DND-41 (cell line): ENCODE measurements at regions not wholly inside any gene's neighbourhood (a gene's known extent, or its start where the extent isn't known, plus 50 kb on each side); places are given as distances from the start of the nearest gene placed in this dataset.

ENCODE experiments used
- EZH2 ChIP-seq: IDR thresholded peaks from 3 replicates; pipeline ENCODE4 v1.6.1; 2012; ENCODE audit warnings: borderline replicate concordance, low read depth, mild to moderate bottlenecking, moderate library complexity, low read length, inconsistent platforms; ENCODE audit not compliant: severe bottlenecking
- TF ChIP-seq, protein P1 (sequence below): IDR thresholded peaks from 2 replicates; pipeline ENCODE4 v1.5.1; 2012; ENCODE audit warnings: borderline replicate concordance, low read length, moderate library complexity, mild to moderate bottlenecking; ENCODE audit not compliant: poor library complexity, severe bottlenecking; ENCODE audit errors: extremely low read depth

DNA sequence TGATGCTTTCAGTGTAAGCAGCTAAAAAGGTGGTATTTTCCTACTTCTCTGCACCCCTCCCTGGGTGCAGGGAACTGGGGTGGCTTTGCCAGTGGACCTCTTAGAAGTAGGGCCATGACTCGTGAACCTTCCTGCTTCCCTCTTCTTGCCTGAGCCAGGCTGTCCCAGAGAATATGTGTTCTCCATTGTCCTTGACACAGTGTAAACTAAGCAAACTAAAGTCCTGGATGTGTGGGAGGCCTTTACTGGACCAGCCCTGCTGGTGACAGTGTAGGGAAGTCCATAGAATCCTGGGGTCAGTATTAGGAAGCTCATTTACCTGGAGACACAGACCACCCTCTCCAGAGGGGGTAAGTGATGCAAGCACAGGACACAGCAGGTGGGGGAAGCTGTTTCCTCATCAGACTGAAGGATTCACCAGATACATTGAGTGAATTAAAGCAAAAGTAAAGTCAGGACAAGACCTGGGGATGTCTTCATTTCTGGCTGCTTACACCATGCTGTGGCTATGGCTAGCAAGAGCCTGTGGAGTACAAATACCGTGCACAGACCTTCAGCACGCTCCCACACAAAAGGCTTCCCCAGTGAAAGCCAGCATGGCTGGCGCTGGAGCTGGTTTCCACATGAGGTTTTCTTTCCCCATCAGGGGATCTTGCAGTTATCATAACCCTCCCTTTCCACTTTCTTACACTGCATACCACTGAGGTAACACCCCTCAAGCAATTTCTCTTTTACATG, 64.8 kb upstream of the LPP start:
- TF ChIP-seq, protein P1, sequence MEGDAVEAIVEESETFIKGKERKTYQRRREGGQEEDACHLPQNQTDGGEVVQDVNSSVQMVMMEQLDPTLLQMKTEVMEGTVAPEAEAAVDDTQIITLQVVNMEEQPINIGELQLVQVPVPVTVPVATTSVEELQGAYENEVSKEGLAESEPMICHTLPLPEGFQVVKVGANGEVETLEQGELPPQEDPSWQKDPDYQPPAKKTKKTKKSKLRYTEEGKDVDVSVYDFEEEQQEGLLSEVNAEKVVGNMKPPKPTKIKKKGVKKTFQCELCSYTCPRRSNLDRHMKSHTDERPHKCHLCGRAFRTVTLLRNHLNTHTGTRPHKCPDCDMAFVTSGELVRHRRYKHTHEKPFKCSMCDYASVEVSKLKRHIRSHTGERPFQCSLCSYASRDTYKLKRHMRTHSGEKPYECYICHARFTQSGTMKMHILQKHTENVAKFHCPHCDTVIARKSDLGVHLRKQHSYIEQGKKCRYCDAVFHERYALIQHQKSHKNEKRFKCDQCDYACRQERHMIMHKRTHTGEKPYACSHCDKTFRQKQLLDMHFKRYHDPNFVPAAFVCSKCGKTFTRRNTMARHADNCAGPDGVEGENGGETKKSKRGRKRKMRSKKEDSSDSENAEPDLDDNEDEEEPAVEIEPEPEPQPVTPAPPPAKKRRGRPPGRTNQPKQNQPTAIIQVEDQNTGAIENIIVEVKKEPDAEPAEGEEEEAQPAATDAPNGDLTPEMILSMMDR, result no peak
- TF ChIP-seq EZH2, result no peak
